Spleen (tissue), 11 donors: ENCODE measurements at regions not wholly inside any gene's neighbourhood (a gene's known extent, or its start where the extent isn't known, plus 50 kb on each side); places are given as distances from the start of the nearest gene placed in this dataset.

Experiments used
- DNase-seq: peaks from one replicate; pipeline ENCODE4 v3.0.0-alpha.2; 2020
- H3K27ac ChIP-seq, 8 donors: fragments of 200-600 bp; sonication (generic) in 7 of 8; 1 replicate in 4 of 8; 2 replicates in 4 of 8; pipeline versions ENCODE4 v1.5.0 to v1.8.0; 2016 to 2021; ENCODE audit warnings: inconsistent platforms in 4 of 8, mild to moderate bottlenecking in 4 of 8, moderate library complexity in 1 of 8
- H3K27me3 ChIP-seq, 7 donors: fragments of 200-600 bp; sonication (generic) in 6 of 7; replicated peaks in 1 of 7; 1 replicate in 4 of 7; 2 replicates in 3 of 7; pipeline versions ENCODE4 v1.5.0 to v1.8.0; 2016 to 2021; ENCODE audit warnings: inconsistent platforms in 3 of 7, mild to moderate bottlenecking in 1 of 7
- H3K36me3 ChIP-seq, 6 donors: fragments of 200-600 bp; sonication (generic) in 5 of 6; 1 replicate in 4 of 6; 2 replicates in 2 of 6; pipeline versions ENCODE4 v1.5.0 to v1.8.0; 2016 to 2021; ENCODE audit warnings: inconsistent platforms in 2 of 6
- H3K4me1 ChIP-seq, 6 donors: fragments of 200-600 bp; sonication (generic) in 5 of 6; 1 replicate in 3 of 6; 2 replicates in 3 of 6; pipeline versions ENCODE4 v1.5.0 to v1.8.0; 2016 to 2021; ENCODE audit warnings: inconsistent platforms in 3 of 6
- H3K4me3 ChIP-seq, 8 donors: fragments of 200-600 bp; sonication (generic) in 7 of 8; 1 replicate in 4 of 8; 2 replicates in 4 of 8; pipeline versions ENCODE4 v1.5.0 to v1.8.0; 2016 to 2021; ENCODE audit warnings: inconsistent platforms in 4 of 8, mild to moderate bottlenecking in 4 of 8, moderate library complexity in 2 of 8
- H3K9me3 ChIP-seq, 8 donors: fragments of 200-600 bp; sonication (generic) in 7 of 8; 1 replicate in 4 of 8; 2 replicates in 4 of 8; pipeline versions ENCODE4 v1.5.0 to v1.8.0; 2016 to 2021; ENCODE audit warnings: inconsistent platforms in 4 of 8
- POLR2A ChIP-seq, 3 donors: fragments of 450-650 bp; IDR thresholded peaks; one replicate each; pipeline ENCODE4 v1.5.1; 2017; ENCODE audit warnings: antibody characterized with exemption in 3 of 3, mild to moderate bottlenecking in 1 of 3
- POLR2AphosphoS5 ChIP-seq, 3 donors: sonication (generic); formaldehyde crosslinking; IDR thresholded peaks; one replicate each; pipeline ENCODE4 v1.5.1; 2017; ENCODE audit warnings: antibody characterized with exemption in 3 of 3
- WGBS, 5 donors: extraction: QIAGEN DNeasy Blood & Tissue Kit in 3 of 5; methylation state at CpG; one replicate each; pipeline versions ENCODE4 v1.1.5 to v1.1.7; 2013 to 2018; 5-methylcytosine and 5-hydroxymethylcytosine counted together
- intact Hi-C: fragments of 100-400 bp; cut with DNase I; formaldehyde crosslinking; loops from one replicate; pipeline ENCODE4 v1.15.0; 2023; ENCODE audit warnings: low total_unique reads
- TF ChIP-seq, protein P1 (sequence below), 11 experiments: fragments of 200-600 bp in 7 of 11; fragments of 450-650 bp in 4 of 11; sonication (generic) in 4 of 11; IDR thresholded peaks in 8 of 11; conservative IDR thresholded peaks in 3 of 11; 1 replicate in 7 of 11; 2 replicates in 4 of 11; pipeline versions ENCODE4 v1.4.0 to v1.8.0; 2016 to 2021; ENCODE audit warnings: antibody characterized with exemption in 11 of 11, inconsistent platforms in 4 of 11, mild to moderate bottlenecking in 1 of 11
- donor health status: healthy with polysubstance abuse.
- donor health status: DM: no; HTN: no; CAD: no; lungs with moderate emphysema.
- donor health status: DM: no; HTN: no; CAD: no.
- donor health status: Bipolar disorder and iron deficiency.
- donor health status: healthy.
- donor health status: DM: no; HTN: no; CAD: no.
- donor health status: DM: yes; HTN: yes; CAD: no.

DNA sequence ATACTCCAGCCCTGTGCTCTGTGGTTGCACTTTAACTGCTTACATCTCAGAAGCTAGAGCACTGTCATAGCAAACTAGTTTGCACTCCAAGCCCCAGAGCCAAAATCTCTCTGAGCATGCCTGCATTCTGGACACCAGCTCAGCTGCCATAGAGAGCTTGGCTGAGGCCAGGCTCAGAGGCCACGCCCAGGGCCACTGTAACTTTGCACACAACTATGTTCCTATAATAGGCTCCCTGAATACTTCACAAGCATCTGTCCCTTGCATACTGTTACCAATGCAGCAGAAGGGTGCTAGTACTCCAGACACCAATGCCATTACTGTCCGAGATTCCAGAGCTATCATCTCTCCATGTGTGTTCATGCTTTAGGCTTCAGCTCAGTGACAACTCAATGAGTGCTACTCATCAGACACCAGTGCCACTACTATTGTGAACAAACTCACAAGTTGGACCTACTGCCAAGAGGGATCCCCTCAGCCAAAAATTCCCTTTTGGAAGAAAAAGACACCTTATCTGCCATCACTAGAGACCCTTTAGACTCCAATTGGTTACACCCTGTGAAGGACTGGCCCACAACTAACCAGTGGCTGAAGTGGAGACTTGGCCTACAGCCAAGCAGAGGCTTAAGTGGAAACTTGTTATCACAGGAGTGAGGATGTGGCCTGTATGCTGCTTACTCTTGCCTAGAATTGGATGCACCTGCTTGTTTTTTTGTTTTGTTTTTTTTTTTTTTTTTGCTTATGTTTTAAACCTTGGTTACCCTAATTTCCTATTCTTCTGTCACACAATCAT lies 211.6 kb upstream of the MAGI2 start:
- no peak for DNase-seq
- TF ChIP-seq POLR2A (IDR thresholded peaks at IDR 0.05) (no peak), POLR2AphosphoS5 (IDR thresholded peaks at IDR 0.05) (no peak)
- TF ChIP-seq, protein P1, sequence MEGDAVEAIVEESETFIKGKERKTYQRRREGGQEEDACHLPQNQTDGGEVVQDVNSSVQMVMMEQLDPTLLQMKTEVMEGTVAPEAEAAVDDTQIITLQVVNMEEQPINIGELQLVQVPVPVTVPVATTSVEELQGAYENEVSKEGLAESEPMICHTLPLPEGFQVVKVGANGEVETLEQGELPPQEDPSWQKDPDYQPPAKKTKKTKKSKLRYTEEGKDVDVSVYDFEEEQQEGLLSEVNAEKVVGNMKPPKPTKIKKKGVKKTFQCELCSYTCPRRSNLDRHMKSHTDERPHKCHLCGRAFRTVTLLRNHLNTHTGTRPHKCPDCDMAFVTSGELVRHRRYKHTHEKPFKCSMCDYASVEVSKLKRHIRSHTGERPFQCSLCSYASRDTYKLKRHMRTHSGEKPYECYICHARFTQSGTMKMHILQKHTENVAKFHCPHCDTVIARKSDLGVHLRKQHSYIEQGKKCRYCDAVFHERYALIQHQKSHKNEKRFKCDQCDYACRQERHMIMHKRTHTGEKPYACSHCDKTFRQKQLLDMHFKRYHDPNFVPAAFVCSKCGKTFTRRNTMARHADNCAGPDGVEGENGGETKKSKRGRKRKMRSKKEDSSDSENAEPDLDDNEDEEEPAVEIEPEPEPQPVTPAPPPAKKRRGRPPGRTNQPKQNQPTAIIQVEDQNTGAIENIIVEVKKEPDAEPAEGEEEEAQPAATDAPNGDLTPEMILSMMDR (IDR thresholded peaks at IDR 0.05 in 8 of 11, conservative IDR thresholded peaks at IDR 0.05 in 3 of 11) = no peak

GRCh38 chr7:79658304-79658703 lies 204.8 kb upstream of the MAGI2 start:
- no peak for TF ChIP-seq POLR2AphosphoS5 (IDR thresholded peaks at IDR 0.05)
- TF ChIP-seq, protein P1 (IDR thresholded peaks at IDR 0.05 in 8 of 11, conservative IDR thresholded peaks at IDR 0.05 in 3 of 11) = no peak
- no peak for TF ChIP-seq POLR2A (IDR thresholded peaks at IDR 0.05)
- intact Hi-C loops = no loop called here
- H3K4me3 ChIP-seq = no peak overlapping the region
- no peak overlapping the region for H3K27ac ChIP-seq
- H3K4me1 ChIP-seq = no peaks in the 10 kb centered on the region
- DNase-seq = no peak
- H3K27me3 ChIP-seq = no peaks in the 10 kb centered on the region
- no peaks in the 10 kb centered on the region for H3K9me3 ChIP-seq
- H3K36me3 ChIP-seq = no peaks in the 10 kb centered on the region

More for the DNA sequence above, 211.6 kb upstream of the MAGI2 start:
- H3K4me3 ChIP-seq = no peak overlapping the region
- intact Hi-C loops = no loop called here
- no peak overlapping the region for H3K27ac ChIP-seq
- no peaks in the 10 kb centered on the region for H3K4me1 ChIP-seq
- H3K36me3 ChIP-seq = no peaks in the 10 kb centered on the region
- H3K9me3 ChIP-seq = peaks cover 0 to 17% (median 8%) of the 10 kb centered on the region in 8 donors
- WGBS, 5 donors = 76 to 89% (median 83%) methylated on average over 2 of the region's 2 CpGs
- H3K27me3 ChIP-seq = no peaks in the 10 kb centered on the region

DNA sequence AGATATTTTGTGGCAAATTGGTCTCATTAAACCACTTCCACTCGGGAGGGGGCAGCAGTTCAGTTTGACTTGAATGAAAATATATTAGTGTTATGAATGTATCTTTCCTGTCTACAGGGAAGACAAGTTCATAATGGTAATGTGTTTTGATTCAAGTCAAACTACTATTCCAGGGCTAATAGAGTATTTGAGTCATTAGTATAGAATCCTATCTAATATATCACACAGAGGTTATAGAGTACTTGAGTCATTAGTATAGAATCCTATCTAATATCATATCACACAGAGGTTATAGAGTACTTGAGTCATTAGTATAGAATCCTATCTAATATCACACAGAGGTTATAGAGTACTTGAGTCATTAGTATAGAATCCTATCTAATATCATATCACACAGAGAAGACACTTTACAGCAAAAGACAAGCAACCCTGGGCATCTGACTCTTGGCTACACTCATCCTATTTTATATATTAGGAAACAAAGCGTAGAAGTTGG lies 199.7 kb upstream of the MAGI2 start:
- intact Hi-C loops = no loop called here
- WGBS, 5 donors = 67 to 91% (median 77%) methylated on average over 2 of the region's 2 CpGs
- TF ChIP-seq POLR2A (IDR thresholded peaks at IDR 0.05) (no peak), POLR2AphosphoS5 (IDR thresholded peaks at IDR 0.05) (no peak)
- TF ChIP-seq, protein P1 (IDR thresholded peaks at IDR 0.05 in 8 of 11, conservative IDR thresholded peaks at IDR 0.05 in 3 of 11) = no peak
- H3K27me3 ChIP-seq = no peaks in the 10 kb centered on the region
- no peak overlapping the region for H3K27ac ChIP-seq
- DNase-seq = no peak
- no peaks in the 10 kb centered on the region for H3K4me1 ChIP-seq
- peaks cover 0 to 2% (median 0%) of the 10 kb centered on the region in 8 donors for H3K9me3 ChIP-seq
- H3K36me3 ChIP-seq = no peaks in the 10 kb centered on the region
- no peak overlapping the region for H3K4me3 ChIP-seq

DNA sequence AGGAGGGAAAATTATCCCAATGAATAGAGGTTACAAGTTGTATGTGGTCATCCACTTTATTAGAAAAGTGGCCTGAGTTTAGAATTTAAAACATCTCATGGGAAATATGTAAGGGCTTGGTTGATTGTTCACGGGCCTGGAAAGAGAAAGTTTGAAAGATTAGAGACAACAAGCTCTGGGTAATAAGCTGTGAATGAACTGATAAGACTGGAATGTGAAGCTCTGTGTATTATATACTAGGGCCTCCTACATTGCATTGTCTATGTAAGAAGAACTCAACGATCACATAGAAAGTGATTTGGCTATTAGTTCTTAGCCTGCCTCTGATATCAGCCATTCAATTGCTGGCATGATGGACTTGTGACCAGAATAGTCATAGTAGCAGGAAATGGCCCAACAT lies 199.2 kb upstream of the MAGI2 start:
- intact Hi-C loops = no loop called here
- no peak for DNase-seq
- Histone ChIP-seq H3K36me3 (no peaks in the 10 kb centered on the region), H3K27me3 (no peaks in the 10 kb centered on the region), H3K27ac (no peak overlapping the region), H3K4me1 (no peaks in the 10 kb centered on the region), H3K9me3 (peaks cover 0 to 7% (median 0%) of the 10 kb centered on the region in 8 donors), H3K4me3 (no peak overlapping the region)
- no peak for TF ChIP-seq POLR2A (IDR thresholded peaks at IDR 0.05)
- TF ChIP-seq POLR2AphosphoS5 (IDR thresholded peaks at IDR 0.05) = no peak
- TF ChIP-seq, protein P1 (IDR thresholded peaks at IDR 0.05 in 8 of 11, conservative IDR thresholded peaks at IDR 0.05 in 3 of 11) = no peak
- WGBS, 5 donors = 75 to 92% (median 78%) methylated on average over 2 of the region's 2 CpGs
